ENCODE measurements at regions not wholly inside any gene's neighbourhood (a gene's known extent, or its start where the extent isn't known, plus 50 kb on each side); places are given as distances from the start of the nearest gene placed in this dataset.
"Not testable (repeated sequence)": the region's sequence is repeated elsewhere in the genome, so short reads cannot be mapped to it uniquely, and the experiment has no call there.

DNA sequence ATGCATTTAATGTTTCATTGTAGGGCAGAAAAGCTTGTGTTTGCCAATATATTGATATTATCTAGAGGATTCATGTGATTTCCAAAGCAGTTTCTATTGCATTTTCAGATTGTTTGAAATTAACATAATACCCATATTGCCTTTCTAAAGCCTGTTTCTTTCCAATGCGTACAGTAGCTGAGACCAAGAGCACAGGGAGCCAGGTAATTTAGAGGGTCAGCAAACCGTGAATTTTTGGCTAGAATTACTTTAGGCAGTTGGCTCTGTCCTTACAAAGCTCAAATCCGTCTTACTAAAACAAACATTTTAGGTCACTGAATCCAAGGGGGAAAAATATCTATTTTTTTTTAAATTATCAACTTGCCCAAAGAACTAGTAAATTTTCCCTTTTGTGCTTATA is 604.9 kb upstream of the ADARB2 start:
- DNase-seq (ENCODE audit: low spot score), result no peak

DNA sequence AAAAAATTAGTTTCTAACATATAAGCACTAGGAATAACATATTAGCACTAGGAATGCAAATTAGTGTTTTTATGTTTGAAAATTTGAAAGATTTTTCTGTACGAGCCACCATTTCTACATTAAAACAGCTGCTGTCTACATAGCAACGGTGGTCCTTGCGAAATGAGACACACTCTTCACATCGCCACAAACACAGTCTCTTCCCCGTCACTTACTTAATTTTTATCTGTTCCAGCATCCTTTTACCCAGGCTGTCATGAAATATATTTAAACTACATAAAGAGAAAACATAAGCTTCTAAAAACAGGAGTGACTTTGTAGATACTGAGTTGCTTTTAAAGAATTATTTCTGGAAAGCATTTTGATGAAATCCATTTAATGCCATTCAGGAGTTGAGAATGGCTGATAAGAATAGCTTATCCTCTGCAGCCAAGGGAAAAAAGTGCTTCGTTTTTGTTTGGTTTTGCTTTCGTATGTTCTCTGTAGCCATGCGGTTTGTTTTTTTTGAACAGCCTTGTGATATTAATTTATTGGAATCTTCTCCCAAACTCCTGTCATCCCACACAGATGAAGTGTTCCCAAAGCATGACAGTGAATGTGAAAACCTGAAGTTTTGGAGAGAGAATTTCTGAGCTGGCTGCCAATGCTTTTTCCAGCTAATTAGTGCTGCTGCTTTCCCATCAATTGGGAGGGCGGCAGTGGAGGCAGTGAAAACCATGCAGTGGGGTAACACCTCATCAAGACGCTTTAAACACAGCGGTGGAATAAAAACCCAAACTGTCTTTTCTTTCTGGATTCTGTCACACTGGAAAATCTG is 603.7 kb upstream of the ADARB2 start:
- DNase-seq (ENCODE audit: low spot score), result no peak

DNA sequence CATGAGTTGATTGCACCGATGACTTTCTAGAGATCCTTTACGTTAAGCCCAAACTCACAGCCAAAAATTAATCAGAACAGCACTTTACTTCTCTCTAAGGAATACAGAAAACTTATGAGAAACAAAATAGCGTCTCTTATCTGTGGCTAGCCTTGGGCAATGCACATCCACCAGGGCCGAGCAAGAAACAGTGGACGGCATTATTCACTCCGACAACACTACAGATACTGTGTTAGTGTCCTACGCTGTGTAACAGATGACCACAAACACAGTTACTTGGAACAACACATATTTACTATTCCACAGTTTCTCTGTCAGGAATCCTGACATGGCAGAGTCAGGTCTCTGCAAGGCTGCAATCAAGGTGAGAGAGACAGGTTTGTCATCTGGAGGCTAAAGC is 598.3 kb upstream of the ADARB2 start:
- DNase-seq (ENCODE audit: low spot score), result no peak

DNA sequence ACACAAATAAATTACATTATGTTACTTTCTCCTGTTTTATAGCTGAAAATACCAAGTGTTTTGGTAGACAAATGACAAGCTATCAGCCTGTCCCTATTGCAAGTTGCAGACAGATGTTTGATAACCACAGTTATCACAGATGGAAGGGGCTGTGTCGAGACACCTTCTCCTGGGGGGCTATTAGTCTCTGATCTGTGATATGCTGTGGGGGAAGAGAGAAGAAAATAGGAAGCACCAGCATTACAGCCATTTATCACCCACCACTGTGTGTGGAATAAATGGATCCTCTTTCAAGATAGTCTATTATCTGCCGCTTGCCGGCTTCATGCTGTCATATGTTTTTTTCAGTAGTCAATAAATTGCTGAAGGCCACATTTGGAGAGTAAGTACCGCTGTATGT is 597.2 kb upstream of the ADARB2 start:
- DNase-seq (ENCODE audit: low spot score), result no peak

DNA sequence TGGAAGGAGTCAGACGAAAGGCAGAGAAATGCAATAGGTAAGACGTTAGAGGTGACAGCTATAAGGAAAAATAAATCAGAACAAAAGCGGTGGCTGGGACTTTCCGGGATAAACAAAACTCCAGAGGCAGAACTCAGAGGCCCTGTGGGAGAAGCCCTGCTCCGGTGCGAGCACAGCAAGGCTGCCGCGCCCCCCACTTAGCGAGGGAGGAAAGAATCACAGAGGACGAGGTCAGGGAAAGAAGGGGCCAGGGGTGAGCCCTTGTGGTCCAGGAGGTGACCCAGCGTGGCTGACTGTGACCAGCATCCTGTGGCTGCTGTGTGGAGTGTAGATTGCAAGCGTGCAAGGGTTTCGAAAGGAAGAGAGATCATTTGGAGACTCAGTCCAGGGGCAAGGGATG is 591.8 kb upstream of the ADARB2 start:
- DNase-seq (ENCODE audit: low spot score), result no peak

DNA sequence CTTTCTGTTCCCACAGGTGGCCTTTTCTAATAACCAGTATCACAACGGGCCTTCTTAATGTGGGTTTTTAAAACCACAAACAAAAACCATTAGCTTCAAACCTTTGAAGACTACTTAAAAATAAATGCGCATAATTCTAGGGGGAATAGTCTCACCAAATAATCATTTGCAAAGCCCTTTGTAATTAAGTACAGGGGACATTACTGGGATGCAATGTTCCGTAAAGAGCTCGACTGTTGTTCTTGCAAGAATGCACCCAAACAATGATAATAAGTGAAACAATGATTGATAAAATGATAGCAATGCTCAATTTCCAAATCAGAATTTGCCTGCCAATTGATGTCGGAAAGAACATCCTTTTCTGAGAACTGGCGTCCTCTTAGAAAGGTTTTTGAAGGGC is 589.1 kb upstream of the ADARB2 start:
- DNase-seq (ENCODE audit: low spot score), result no peak

DNA sequence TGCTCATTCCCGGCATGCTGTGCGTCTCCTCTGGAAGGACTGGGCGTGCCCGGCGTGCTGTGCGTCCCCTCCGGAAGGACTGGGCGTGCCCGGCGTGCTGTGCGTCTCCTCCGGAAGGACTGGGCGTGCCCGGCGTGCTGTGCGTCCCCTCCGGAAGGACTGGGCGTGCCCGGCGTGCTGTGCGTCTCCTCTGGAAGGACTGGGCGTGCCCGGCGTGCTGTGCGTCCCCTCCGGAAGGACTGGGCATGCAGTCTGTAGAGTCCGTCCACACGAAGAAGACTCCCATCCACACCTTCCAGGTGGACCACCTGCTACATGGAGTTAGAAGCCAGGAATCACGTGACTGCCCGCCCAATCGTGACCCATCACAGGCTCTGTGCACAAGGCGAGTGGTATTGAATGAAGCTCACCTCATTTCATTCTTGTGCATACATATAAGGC is 577.7 kb upstream of the ADARB2 start:
- not testable (repeated sequence) for DNase-seq (ENCODE audit: low spot score)

DNA sequence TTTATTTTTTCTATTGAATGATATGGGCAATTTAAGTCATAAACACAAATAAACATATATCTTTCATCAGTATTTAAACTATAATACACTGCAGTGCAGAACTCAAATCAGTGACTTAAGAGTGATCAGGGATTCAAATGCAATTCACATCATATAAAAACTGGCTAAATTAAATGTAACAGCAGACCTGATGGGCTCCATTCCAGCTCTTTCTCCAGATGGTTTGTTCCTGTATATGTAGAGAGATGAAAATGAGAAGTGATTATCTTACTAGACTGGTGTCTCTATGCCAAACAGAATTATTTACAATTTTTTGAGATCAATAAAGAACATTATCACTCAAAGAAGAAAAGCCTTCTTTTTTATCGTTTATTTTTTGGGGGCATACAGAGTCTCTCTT is 568.8 kb upstream of the ADARB2 start:
- no peak for DNase-seq (ENCODE audit: low spot score)

DNA sequence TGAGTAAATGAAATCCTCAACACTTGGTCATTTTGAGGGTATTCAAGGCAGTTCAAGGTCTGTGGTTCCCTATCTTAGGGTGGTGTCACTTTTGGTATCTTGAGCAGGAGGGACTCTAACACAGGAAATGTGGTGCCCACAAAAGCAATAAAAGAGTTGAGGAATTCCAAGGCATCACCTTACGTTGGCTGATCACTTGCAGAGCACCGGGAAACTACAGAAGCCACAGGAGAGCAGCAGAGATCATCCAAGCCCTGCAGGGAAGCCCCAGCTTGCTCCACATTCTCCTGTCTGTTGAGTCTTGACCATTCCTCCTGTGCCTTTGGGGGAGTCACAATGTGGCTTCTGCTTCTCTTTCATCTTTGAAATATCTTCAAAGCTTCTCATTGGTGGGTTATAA is 565.8 kb upstream of the ADARB2 start:
- DNase-seq (ENCODE audit: low spot score), result no peak

DNA sequence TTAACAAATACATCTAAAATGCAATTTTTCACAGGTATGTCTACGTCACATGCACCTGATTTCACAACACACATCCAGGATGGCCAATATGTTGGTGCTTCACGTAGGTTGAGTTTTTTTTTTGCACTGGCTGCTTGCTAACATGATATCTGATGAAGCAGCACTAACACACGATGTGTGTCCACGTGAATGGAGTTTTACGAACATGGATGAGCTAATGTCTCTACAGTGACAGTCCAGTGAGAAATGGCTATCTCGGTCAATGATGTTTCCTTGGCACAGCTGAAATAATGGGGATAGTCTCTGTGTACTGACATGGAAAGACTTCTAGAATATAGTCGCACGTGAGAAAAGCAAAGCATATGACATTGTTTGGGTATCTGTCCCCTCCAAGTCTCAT is 563.9 kb upstream of the ADARB2 start:
- DNase-seq (ENCODE audit: low spot score), result no peak

DNA sequence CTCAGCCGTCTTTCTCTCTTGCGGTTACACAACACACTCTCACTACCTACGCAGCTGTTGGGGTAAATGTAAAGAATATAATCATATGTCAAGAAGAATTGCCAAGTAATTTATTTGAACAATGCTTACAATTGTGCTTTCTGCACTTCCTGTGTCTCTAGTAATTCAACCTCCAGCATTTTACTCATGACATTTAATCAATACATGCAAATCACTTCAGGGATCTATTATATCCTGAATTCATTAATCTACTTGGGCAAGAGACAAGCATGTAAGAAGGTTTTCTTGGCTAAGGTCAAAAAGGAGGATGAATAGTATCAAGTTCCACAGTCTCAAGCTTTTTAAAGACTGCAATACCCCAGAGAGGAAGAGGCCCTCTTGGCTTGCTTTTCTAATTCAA is 562.9 kb upstream of the ADARB2 start:
- DNase-seq (ENCODE audit: low spot score), result no peak

DNA sequence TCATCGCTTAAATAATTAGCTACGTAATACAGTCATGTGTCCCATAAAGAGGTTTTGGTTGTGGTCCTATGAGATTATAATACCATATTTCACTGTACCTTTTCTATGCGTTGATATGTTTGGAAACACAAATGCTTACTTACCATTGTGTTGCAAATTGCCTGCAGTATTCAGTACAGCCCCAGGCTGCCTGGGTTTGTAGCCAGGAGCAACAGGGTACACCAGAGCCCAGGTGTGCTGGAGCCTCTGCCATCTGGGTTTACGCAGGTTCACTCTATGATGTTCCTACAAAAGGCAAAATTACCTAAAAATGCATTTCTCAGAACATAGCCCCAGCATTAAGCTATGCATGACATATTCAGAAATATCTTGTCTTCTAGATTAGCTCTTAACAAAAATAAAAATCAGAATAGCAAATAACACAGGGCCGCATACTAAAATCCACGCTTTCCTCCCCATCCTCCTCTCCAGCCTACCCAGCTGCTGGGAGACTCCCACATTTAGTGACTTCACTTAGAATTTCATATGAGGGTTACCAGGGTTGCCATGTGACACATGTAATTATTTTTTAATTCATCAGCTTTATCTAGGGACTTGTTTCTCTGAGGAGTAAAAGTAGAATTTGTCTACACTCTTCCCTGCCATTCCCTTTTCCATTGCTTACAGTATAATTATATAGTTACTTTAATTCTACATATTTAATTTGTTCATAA is 559.0 kb upstream of the ADARB2 start:
- DNase-seq (ENCODE audit: low spot score), result no peak

DNA sequence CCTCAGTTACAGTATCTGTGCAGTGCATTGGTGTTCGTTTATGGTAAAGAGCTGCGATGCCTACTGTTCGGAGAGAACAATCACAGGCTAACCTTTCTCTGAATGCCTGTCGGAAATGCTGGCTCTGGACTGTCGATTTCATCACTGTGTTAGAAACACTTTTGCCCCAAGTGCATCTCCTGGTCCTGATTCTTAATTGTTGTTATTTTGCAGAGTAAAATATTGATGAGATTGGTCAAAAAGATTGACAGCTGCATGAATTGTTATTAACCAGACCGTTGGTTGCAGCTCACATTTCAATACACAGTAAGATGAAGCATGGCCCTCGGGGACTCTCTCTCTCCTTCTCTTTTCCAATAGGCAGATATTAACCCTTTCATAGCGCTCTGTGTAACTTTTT is 557.4 kb upstream of the ADARB2 start:
- DNase-seq (ENCODE audit: low spot score), result no peak

DNA sequence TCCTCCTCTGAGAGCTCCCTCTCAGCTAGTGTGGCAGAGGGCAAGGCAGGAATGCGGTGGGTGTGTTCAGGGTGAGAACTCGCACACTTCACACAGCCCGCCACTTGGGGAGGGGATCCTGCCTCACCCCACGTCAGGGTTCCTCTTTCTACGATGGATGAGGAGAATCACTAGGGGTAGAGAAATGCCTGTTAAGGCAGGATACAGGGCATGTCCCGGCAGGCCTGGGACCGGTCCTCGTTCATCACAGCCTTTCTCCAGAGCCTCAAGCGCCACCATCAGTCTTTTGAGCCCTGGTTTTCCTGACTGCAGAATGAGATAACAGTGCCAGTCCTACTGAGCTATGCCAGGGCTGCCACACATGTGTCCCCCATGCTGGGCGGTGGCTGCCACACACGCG is 546.7 kb upstream of the ADARB2 start:
- DNase-seq (ENCODE audit: low spot score), result no peak

DNA sequence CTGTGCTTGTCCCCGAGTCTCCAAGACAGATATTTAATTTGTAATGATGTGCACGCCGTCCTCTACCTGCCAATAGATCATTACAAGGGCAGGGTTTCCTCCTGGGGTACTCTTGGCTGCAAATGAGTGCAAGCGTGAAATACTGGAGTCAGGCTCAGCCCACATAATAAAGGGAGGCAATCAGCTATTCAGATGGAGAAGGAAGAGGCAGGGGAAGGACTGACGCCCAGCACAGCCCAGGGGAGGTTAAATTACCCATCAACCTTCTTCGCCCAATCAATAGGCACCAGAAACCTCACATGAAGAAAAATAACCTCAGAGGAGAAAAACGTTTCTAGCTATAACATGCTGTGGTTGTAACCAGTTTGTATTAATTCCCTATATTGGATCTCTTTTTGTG is 544.9 kb upstream of the ADARB2 start:
- no peak for DNase-seq (ENCODE audit: low spot score)

DNA sequence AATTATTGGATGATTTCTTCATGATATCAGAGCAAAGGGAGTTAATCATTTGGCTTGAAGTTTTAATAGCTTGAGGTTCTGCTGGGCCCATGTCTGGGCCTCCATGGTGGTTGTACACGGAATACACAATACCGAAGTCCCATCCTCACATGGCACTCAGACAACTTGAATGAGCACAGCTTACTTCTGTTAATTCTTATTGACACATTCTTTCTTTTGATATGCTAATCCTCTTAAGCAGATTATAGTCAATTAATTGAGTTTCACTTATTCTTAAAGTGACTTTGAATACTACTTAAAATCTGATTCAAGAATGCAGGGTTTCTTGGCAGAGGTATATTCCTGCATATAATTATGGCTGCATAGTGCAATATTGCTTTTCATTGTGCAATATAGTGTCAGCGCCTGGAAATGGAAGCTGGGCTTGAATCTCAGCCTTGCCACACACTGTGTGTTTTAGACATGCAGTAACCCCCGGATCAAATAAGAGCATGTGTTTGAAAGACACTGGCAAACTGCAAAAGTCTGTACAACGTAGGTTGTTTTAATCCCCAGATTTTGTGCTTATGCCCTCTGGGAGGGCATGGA is 543.5 kb upstream of the ADARB2 start:
- no peak for DNase-seq (ENCODE audit: low spot score)

DNA sequence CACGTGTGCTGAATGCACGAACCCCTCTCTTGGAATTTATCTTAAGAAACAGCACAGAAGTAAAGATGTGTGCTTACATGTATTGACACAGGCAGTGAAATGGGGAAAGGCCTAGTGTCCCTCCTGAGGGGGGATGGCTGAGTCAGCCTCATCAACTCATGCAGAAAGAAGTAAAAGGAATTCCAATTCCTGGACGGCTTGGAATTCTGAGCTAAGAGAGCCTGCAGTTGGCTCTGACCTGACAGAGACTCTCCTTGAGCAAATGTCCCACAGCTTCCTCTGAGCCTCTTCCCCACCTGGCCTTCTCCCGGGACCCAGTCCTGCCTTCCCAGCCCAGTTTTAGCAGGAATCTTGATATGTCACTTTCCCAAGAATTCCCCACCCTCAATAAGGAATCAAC is 542.4 kb upstream of the ADARB2 start:
- DNase-seq (ENCODE audit: low spot score), result no peak

DNA sequence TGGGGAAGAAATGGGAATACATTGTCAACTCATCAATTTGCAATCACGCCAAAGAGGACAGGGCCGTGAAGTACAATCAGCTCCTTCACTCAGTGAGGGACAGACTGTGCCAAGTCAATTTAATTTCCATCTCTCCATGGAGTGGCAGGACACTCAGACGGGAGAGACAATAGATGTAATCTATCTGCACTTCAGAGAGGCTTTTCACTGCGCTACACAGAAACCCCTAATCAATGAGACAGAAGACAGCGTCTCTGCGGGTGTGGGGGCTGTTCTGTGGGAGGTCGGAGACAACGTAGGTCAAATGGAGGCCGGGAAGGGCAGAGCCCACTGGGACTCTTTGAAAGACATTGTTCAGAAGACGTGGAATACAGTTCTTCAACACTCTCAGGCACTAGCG is 541.0 kb upstream of the ADARB2 start:
- no peak for DNase-seq (ENCODE audit: low spot score)

DNA sequence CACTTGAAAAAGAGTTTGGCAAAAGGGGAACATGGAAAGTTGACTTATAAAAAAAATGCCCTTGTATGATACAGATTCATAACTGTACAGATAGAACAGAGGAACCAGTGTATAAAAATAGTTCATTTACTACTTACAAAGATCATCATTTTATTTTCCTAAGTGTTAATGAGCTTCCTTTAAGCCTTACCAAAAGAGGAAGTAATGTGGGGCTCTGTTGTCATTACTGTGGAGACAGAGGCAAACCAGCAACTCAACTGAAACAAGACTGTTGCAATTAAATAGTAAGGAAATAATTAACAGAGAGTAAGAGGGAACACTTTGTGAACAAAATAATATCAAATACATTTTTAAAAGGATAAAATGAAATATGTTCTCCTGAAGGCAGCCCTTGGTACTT is 526.2 kb upstream of the ADARB2 start:
- no peak for DNase-seq (ENCODE audit: low spot score)

DNA sequence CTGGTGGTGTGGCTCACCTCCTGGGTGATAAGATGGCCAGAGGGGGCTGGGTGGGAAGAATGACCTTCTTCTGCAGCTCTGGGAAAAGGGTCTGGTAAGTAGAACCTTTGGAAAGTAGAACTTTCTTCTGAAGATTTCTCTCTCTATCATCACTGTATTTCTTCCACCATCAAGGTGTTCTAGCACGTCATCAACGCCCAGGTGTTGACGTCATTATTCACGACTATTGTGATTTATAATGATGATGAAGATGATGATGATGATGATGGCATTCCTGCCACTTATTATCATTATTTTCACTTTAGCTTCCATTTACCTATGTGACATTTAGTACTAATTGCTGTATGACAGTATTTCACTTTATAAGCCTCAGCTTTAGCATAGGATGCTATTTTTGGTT is 525.6 kb upstream of the ADARB2 start:
- no peak for DNase-seq (ENCODE audit: low spot score)

DNA sequence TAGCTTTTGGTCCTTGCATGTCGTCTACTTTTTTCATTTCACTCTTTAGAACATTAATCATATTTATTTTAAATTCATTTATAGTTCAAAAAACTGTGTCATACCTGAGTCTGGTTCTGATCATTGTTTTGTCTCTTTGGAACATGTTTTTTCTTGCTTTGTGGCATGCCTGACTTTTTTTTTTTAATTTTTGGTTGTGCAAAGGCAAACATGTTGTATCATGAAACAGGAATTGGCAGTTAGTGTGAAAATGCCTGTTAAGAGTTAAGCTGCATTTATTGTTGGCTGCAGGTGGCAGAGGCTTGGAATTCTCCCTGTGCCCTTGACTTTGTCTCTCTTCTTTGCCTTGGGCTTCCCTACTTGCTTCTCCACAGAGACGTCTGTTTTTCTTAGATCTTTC is 525.0 kb upstream of the ADARB2 start:
- no peak for DNase-seq (ENCODE audit: low spot score)

DNA sequence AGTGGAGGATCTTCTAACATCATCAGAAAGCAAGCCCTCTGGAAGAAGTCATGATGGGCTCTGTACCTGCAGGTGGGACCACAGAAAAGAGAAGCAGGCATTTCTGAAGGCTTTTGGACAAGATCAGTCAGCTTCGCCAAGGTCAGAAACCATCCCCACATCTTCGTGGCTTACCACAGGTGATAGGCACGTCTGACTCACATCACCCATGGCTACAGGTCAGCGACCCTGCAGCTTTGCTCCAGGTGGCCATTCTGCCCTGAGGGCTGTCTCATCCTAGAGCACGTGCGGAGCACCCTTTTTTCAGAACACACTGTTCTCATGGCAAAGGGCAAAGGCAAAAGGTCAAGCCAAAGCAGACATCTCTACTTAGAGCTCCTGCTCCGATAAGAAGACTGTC is 518.9 kb upstream of the ADARB2 start:
- no peak for DNase-seq (ENCODE audit: low spot score)

DNA sequence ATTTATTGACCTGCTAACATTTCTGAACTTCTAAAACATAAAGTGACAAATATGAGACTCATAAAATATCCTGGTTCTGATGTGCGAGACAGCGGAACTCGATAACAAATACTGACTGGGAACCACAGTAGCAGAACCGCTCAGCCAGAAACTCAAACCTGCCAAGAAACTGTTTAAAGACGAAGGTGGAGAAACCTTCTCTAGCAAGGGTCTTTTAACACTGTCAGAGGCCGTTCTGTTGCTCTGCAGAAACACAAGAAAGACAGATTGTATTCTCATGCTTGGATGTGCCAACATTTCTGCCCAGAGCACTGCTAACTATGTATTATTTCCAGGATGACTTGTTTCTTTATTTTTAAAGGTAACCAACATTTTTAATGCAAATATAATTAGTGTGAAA is 514.8 kb upstream of the ADARB2 start:
- DNase-seq (ENCODE audit: low spot score), result no peak
